K562 (cell line): ENCODE measurements at regions not wholly inside any gene's neighbourhood (a gene's known extent, or its start where the extent isn't known, plus 50 kb on each side); places are given as distances from the start of the nearest gene placed in this dataset.

Experiments used
- ATAC-seq: fragments of 200-7000 bp; cut with Tn5 transposase; 3 replicates; pipeline ENCODE4 v1.9.1; 2020; ENCODE audit warnings: moderate library complexity
- BruUV-seq: library from RNA; stranded (reverse); fragments of 400-500 nt; replicated peaks from 2 replicates; lab custom pipeline; 2021; lab: Mats Ljungman, UMichigan
- CTCF ChIA-PET: fragments of 300-600 bp; formaldehyde crosslinking; extraction: SDS; loops from one replicate; lab custom pipeline; 2021; ENCODE audit warnings: low intra/inter-chr PET ratio; lab: Yijun Ruan, JAX
- POLR2A ChIA-PET: fragments of 300-600, 350-650 bp; sonication (Branson Sonifier 250); formaldehyde crosslinking; extraction: SDS; loops from one replicate; lab custom pipeline; 2021; ENCODE audit warnings: antibody characterized with exemption, inconsistent platforms; lab: Yijun Ruan, JAX
- DNase-seq, 4 experiments: peaks; one replicate each; pipeline versions ENCODE4 v3.0.0 to v3.0.0-alpha.2; 2011 to 2018; ENCODE audit warnings: low spot score in 3 of 4, mixed read lengths in 3 of 4; ENCODE audit errors: extremely low read depth in 1 of 4
- FAIRE-seq: peaks from 2 replicates; lab custom pipeline; 2011; peaks lifted over from hg19 to GRCh38; lab: Jason Lieb, UNC
- H2AFZ ChIP-seq: 2 replicates; pipeline ENCODE4 v1.6.0; 2011; ENCODE audit warnings: low read depth, low read length, control low read depth, inconsistent platforms
- H3K27ac ChIP-seq: fragments of 200-600 bp; 3 replicates; pipeline ENCODE4 v1.8.0; 2011; ENCODE audit warnings: low read depth, mild to moderate bottlenecking, control low read depth, inconsistent platforms, low read length, moderate library complexity, mixed read lengths; ENCODE audit errors: extremely low read depth
- H3K27me3 ChIP-seq, 2 experiments: fragments of 300-600 bp in 1 of 2; 2 replicates in 1 of 2; 3 replicates in 1 of 2; pipeline versions ENCODE4 v1.6.0 to v1.8.0; 2011; ENCODE audit warnings: inconsistent platforms in 2 of 2, low read length in 2 of 2, mild to moderate bottlenecking in 1 of 2, mixed read lengths in 1 of 2, moderate library complexity in 1 of 2; ENCODE audit not compliant: control insufficient read depth in 2 of 2, insufficient read depth in 2 of 2
- H3K36me3 ChIP-seq: fragments of 300-600 bp; 3 replicates; pipeline ENCODE4 v1.8.0; 2011; ENCODE audit warnings: mild to moderate bottlenecking, low read length, inconsistent platforms; ENCODE audit not compliant: control insufficient read depth, insufficient read depth
- H3K4me1 ChIP-seq, 2 experiments: fragments of 200-600 bp in 1 of 2; replicated peaks in 1 of 2; 2 replicates in 1 of 2; 3 replicates in 1 of 2; pipeline versions ENCODE4 v1.5.1 to v1.8.0; 2011; ENCODE audit warnings: inconsistent platforms in 2 of 2, low read length in 2 of 2, mild to moderate bottlenecking in 1 of 2, mixed read lengths in 1 of 2, moderate library complexity in 1 of 2; ENCODE audit not compliant: control insufficient read depth in 2 of 2, insufficient read depth in 2 of 2
- H3K4me2 ChIP-seq: 2 replicates; pipeline ENCODE4 v1.6.1; 2011; ENCODE audit warnings: low read length, control low read depth, inconsistent platforms, mixed read lengths; ENCODE audit not compliant: insufficient read depth
- H3K4me3 ChIP-seq: fragments of 200-600 bp; sonication (generic), shearing (Covaris generic); 2 replicates; pipeline ENCODE4 v1.5.1; 2016; ENCODE audit warnings: control low read depth, inconsistent platforms
- H3K79me2 ChIP-seq: fragments of 200-600 bp; 3 replicates; pipeline ENCODE4 v1.8.0; 2011; ENCODE audit warnings: low read length, inconsistent platforms; ENCODE audit not compliant: control insufficient read depth, insufficient read depth
- H3K9ac ChIP-seq, 2 experiments: 2 replicates each; pipeline versions ENCODE4 v1.6.0 to v1.6.1; 2011; ENCODE audit warnings: low read depth in 2 of 2, low read length in 2 of 2, control low read depth in 1 of 2, inconsistent platforms in 1 of 2, mild to moderate bottlenecking in 1 of 2, mixed read lengths in 1 of 2; ENCODE audit not compliant: insufficient read depth in 1 of 2
- H3K9me1 ChIP-seq: one replicate; pipeline ENCODE4 v1.6.0; 2011; ENCODE audit warnings: inconsistent platforms, mild to moderate bottlenecking, low read length, moderate library complexity; ENCODE audit not compliant: control insufficient read depth, insufficient read depth
- H3K9me3 ChIP-seq: replicated peaks from 2 replicates; pipeline ENCODE4 v1.5.1; 2011; ENCODE audit warnings: low read depth, low read length, inconsistent platforms; ENCODE audit not compliant: control insufficient read depth, insufficient read depth
- H4K20me1 ChIP-seq: replicated peaks from 2 replicates; pipeline ENCODE4 v1.6.1; 2011; ENCODE audit warnings: low read length, inconsistent platforms, mixed read lengths; ENCODE audit not compliant: control insufficient read depth, insufficient read depth
- ARID2 ChIP-seq: fragments of 450-650 bp; IDR thresholded peaks from 2 replicates; pipeline ENCODE4 v1.6.1; 2017; ENCODE audit warnings: antibody characterized with exemption, mild to moderate bottlenecking
- BRF1 ChIP-seq: IDR thresholded peaks from 3 replicates; pipeline ENCODE4 v1.6.1; 2011; ENCODE audit warnings: borderline replicate concordance, mild to moderate bottlenecking; ENCODE audit not compliant: insufficient read length; ENCODE audit errors: extremely low read depth
- DMBX1 ChIP-seq: fragments of 250-450 bp; sonication (Bioruptor Pico); IDR thresholded peaks from 2 replicates; pipeline ENCODE4 v1.8.0; 2022; ENCODE audit warnings: inconsistent platforms, mild to moderate bottlenecking, moderate library complexity, borderline replicate concordance
- HNRNPL ChIP-seq: fragments of 200-400 bp; formaldehyde crosslinking; IDR thresholded peaks from 2 replicates; pipeline ENCODE4 v1.6.1; 2017; ENCODE audit warnings: low read depth, mild to moderate bottlenecking, low read length
- HOMEZ ChIP-seq: fragments of 250-450 bp; sonication (Bioruptor Pico); IDR thresholded peaks from 2 replicates; pipeline ENCODE4 v1.4.0; 2020; ENCODE audit warnings: mild to moderate bottlenecking, moderate library complexity
- MIER1 ChIP-seq: fragments of 450-650 bp; IDR thresholded peaks from 2 replicates; pipeline ENCODE4 v1.6.1; 2016; ENCODE audit warnings: antibody characterized with exemption, mild to moderate bottlenecking, low read depth
- TAF9B ChIP-seq: fragments of 450-650 bp; IDR thresholded peaks from 2 replicates; pipeline ENCODE4 v1.6.1; 2018; ENCODE audit warnings: mild to moderate bottlenecking; ENCODE audit not compliant: partially characterized antibody
- TCF3 ChIP-seq: sonication (generic); formaldehyde crosslinking; IDR thresholded peaks from 2 replicates; pipeline ENCODE4 v1.4.0; 2020; ENCODE audit warnings: mild to moderate bottlenecking, missing genetic modification reagents
- TCF7L2 ChIP-seq: fragments of 150-350 bp; IDR thresholded peaks from 2 replicates; pipeline ENCODE4 v1.6.1; 2016; ENCODE audit warnings: low read depth, mild to moderate bottlenecking, low read length, moderate library complexity
- TCFL5 ChIP-seq: fragments of 250-450 bp; sonication (Bioruptor Pico); conservative IDR thresholded peaks from 2 replicates; pipeline ENCODE4 v1.6.1; 2021; ENCODE audit warnings: mild to moderate bottlenecking, moderate library complexity, matching md5 sums
- ZNF121 ChIP-seq: sonication (generic); formaldehyde crosslinking; conservative IDR thresholded peaks from 2 replicates; pipeline ENCODE4 v1.8.0; 2022; ENCODE audit warnings: missing genetic modification reagents
- ZNF717 ChIP-seq: fragments of 250-450 bp; sonication (Bioruptor Pico); IDR thresholded peaks from 2 replicates; pipeline ENCODE4 v1.5.0; 2021
- WGBS: fragments of 100-300 bp; shearing (Covaris generic); methylation state at CpG from one replicate; pipeline ENCODE4 v1.1.6; 2016; ENCODE audit warnings: low coverage, mixed read lengths; ENCODE audit not compliant: insufficient coverage; ENCODE audit errors: missing lambda C conversion rate; 5-methylcytosine and 5-hydroxymethylcytosine counted together
- in situ Hi-C: fragments of 300-500 bp; cut with MboI; formaldehyde crosslinking; loops from 4 replicates; pipeline ENCODE4 v1.15.0; 2018; ENCODE audit warnings: inconsistent platforms, mixed read lengths
- intact Hi-C: fragments of 100-400 bp; cut with micrococcal nuclease; formaldehyde crosslinking; loops from 2 replicates; pipeline ENCODE4 v1.14.2; 2022

DNA sequence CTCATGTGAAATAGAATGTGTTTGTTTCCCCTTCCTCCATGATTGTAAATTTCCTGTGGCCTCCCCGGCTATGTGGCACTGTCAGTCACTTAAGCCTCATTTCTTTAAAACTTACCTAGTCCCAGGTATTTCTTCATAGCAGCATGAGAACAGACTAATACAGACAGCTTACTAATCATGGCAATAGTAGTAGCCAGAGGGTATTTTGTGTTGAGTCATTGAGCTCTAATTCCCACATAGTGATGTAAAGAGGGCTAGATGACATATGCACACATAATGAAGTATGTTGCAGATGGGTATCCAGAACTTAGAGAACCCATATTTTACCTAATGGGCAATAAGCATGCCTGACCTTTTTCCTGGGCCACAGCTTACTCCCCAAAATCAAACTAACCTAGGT lies 1197.2 kb downstream of the PCDH7 start:
- FAIRE-seq = no peak
- no TSS peak for BruUV-seq
- CTCF ChIA-PET = no interaction called here

More for the DNA sequence above, 1197.2 kb downstream of the PCDH7 start:
- TF ChIP-seq HOMEZ = no peak
- no peak for TF ChIP-seq TCFL5 (CRISPR knock-in tag)
- no peak for TF ChIP-seq MIER1
- TF ChIP-seq BRF1 = no peak
- no peak for TF ChIP-seq ZNF121
- TF ChIP-seq ARID2 = no peak
- no peak for TF ChIP-seq TCF7L2
- TF ChIP-seq TAF9B = no peak
- no peak for TF ChIP-seq HNRNPL
- TF ChIP-seq ZNF717 (CRISPR knock-in tag) = no peak
- no peak for TF ChIP-seq DMBX1 (CRISPR knock-in tag)
- no peak for TF ChIP-seq TCF3 (CRISPR knock-in tag)
- Histone ChIP-seq H3K4me2 (no peak overlapping the region), H3K4me3 (no peak overlapping the region), H3K9me1 (no peaks in the 10 kb centered on the region), H3K27ac (no peak overlapping the region), H3K9me3 (0 out of 2 replicates have a peak, but pooled peaks cover 1% of the 10 kb centered on the region), H3K27me3 (no peaks in the 10 kb centered on the region), H2AFZ (no peak overlapping the region), H3K79me2 (no peaks in the 10 kb centered on the region), H3K4me1 (no peaks in the 10 kb centered on the region), H4K20me1 (no peaks in the 10 kb centered on the region), H3K36me3 (no peaks in the 10 kb centered on the region), H3K9ac (no peak overlapping the region)
- DNase-seq (no peak), ATAC-seq (no peak)
- WGBS = 0% methylated on average over 1 of the region's 1 CpG
- POLR2A ChIA-PET = no interaction called here
- in situ Hi-C loops (no loop called here), intact Hi-C loops (no loop called here)
